ENCODE measurements at regions not wholly inside any gene's neighbourhood (a gene's known extent, or its start where the extent isn't known, plus 50 kb on each side); places are given as distances from the start of the nearest gene placed in this dataset.

- TF ChIP-seq CTCF (IDR thresholded peaks at IDR 0.05) = no peak
- TF ChIP-seq POLR2A (IDR thresholded peaks at IDR 0.05) = no peak
Measured at GRCh38 chr9:11340654-11341053, 727.9 kb upstream of the PTPRD start.
